H1 (cell line): ENCODE measurements at regions not wholly inside any gene's neighbourhood (a gene's known extent, or its start where the extent isn't known, plus 50 kb on each side); places are given as distances from the start of the nearest gene placed in this dataset.

Experiments used
- CTCF ChIA-PET: fragments of 300-600 bp; sonication (Branson Sonifier 250); formaldehyde crosslinking; loops from one replicate; lab custom pipeline; 2021; ENCODE audit not compliant: partially characterized antibody; lab: Charles Lee
- POLR2A ChIA-PET: fragments of 300-600 bp; sonication (Branson Sonifier 250); formaldehyde crosslinking; loops from one replicate; lab custom pipeline; 2021; ENCODE audit warnings: inconsistent platforms; ENCODE audit not compliant: partially characterized antibody; lab: Charles Lee
- DNase-seq, 2 experiments: peaks; one replicate each; pipeline versions ENCODE4 v3.0.0 to v3.0.0-alpha.2; 2010 to 2022; ENCODE audit warnings: low spot score in 2 of 2, low read depth in 1 of 2, mixed read lengths in 1 of 2
- FAIRE-seq: peaks from 2 replicates; lab custom pipeline; 2011; peaks lifted over from hg19 to GRCh38; lab: Jason Lieb, UNC
- H2AFZ ChIP-seq: 2 replicates; pipeline ENCODE4 v1.8.1; 2012; ENCODE audit warnings: low read length, inconsistent platforms
- H2AK5ac ChIP-seq: 2 replicates; pipeline ENCODE4 v1.6.1; 2013; ENCODE audit warnings: low read depth, low read length
- H2BK120ac ChIP-seq: replicated peaks from 2 replicates; pipeline ENCODE3; 2013; ENCODE audit warnings: low read depth, low read length, inconsistent platforms
- H2BK12ac ChIP-seq: 2 replicates; pipeline ENCODE4 v1.6.1; 2013; ENCODE audit warnings: low read depth, low read length
- H2BK15ac ChIP-seq: 2 replicates; pipeline ENCODE4 v1.6.1; 2013; ENCODE audit warnings: low read length
- H2BK20ac ChIP-seq: 2 replicates; pipeline ENCODE4 v1.6.1; 2013; ENCODE audit warnings: low read length
- H2BK5ac ChIP-seq: 2 replicates; pipeline ENCODE4 v1.6.1; 2013; ENCODE audit warnings: low read depth, low read length
- H3K14ac ChIP-seq: 2 replicates; pipeline ENCODE4 v1.6.1; 2013; ENCODE audit warnings: inconsistent platforms; ENCODE audit not compliant: insufficient read length
- H3K18ac ChIP-seq: 2 replicates; pipeline ENCODE4 v1.6.1; 2013; ENCODE audit warnings: low read length; ENCODE audit errors: extremely low read depth
- H3K23ac ChIP-seq: 2 replicates; pipeline ENCODE4 v1.6.1; 2013; ENCODE audit warnings: inconsistent platforms; ENCODE audit not compliant: insufficient read length
- H3K23me2 ChIP-seq: 2 replicates; pipeline ENCODE4 v1.6.1; 2013; ENCODE audit warnings: low read depth, low read length
- H3K27ac ChIP-seq: 2 replicates; pipeline ENCODE4 v1.6.1; 2011; ENCODE audit warnings: low read depth, low read length, inconsistent platforms
- H3K27me3 ChIP-seq, 4 experiments: replicated peaks in 1 of 4; 1 replicate in 1 of 4; 2 replicates in 3 of 4; pipeline versions ENCODE4 v1.6.1 to v1.8.1; 2011 to 2013; ENCODE audit warnings: low read length in 3 of 4, mild to moderate bottlenecking in 3 of 4, inconsistent platforms in 2 of 4, mixed read lengths in 2 of 4, moderate library complexity in 1 of 4; ENCODE audit not compliant: control insufficient read depth in 3 of 4, insufficient read depth in 3 of 4; ENCODE audit errors: extremely low read depth in 1 of 4
- H3K36me3 ChIP-seq, 4 experiments: 2 replicates each; pipeline versions ENCODE4 v1.6.1 to v1.8.1; 2011 to 2013; ENCODE audit warnings: mild to moderate bottlenecking in 4 of 4, low read length in 3 of 4, moderate library complexity in 2 of 4, control low read depth in 1 of 4, inconsistent platforms in 1 of 4; ENCODE audit not compliant: insufficient read depth in 4 of 4, control insufficient read depth in 2 of 4
- H3K4ac ChIP-seq: replicated peaks from 2 replicates; pipeline ENCODE3; 2013; ENCODE audit warnings: low read length, low read depth, mixed read lengths, inconsistent platforms; ENCODE audit not compliant: insufficient read length
- H3K4me1 ChIP-seq, 4 experiments: replicated peaks in 1 of 4; 1 replicate in 1 of 4; 2 replicates in 3 of 4; pipeline versions ENCODE4 v1.6.1 to v1.8.1; 2011 to 2013; ENCODE audit warnings: low read length in 3 of 4, inconsistent platforms in 2 of 4, mixed read lengths in 1 of 4; ENCODE audit not compliant: insufficient read depth in 4 of 4, control insufficient read depth in 3 of 4
- H3K4me2 ChIP-seq, 2 experiments: 2 replicates each; pipeline versions ENCODE4 v1.6.1 to v1.8.1; 2011 to 2013; ENCODE audit warnings: low read depth in 2 of 2, low read length in 2 of 2, control low read depth in 1 of 2, inconsistent platforms in 1 of 2, mild to moderate bottlenecking in 1 of 2; ENCODE audit not compliant: insufficient read depth in 1 of 2
- H3K4me3 ChIP-seq, 4 experiments: fragments of 200-600, 300-600 bp in 1 of 4; sonication (generic), shearing (Covaris generic), sonication (Bioruptor Twin) in 1 of 4; 2 replicates each; pipeline versions ENCODE4 v1.5.1 to v1.8.1; 2011 to 2016; ENCODE audit warnings: low read length in 4 of 4, low read depth in 3 of 4, control low read depth in 2 of 4, inconsistent platforms in 2 of 4, mild to moderate bottlenecking in 2 of 4, mixed read lengths in 1 of 4, moderate library complexity in 1 of 4; ENCODE audit not compliant: insufficient read depth in 2 of 4; ENCODE audit errors: extremely low read depth in 1 of 4
- H3K56ac ChIP-seq: replicated peaks from 2 replicates; pipeline ENCODE3; 2013; ENCODE audit warnings: low read depth, mild to moderate bottlenecking, mixed read lengths, low read length, inconsistent platforms; ENCODE audit not compliant: insufficient read length
- H3K79me1 ChIP-seq: 2 replicates; pipeline ENCODE4 v1.6.1; 2013; ENCODE audit warnings: low read depth, low read length, control low read depth
- H3K79me2 ChIP-seq, 2 experiments: 2 replicates each; pipeline versions ENCODE4 v1.6.1 to v1.8.1; 2012 to 2013; ENCODE audit warnings: low read length in 2 of 2, mild to moderate bottlenecking in 2 of 2, inconsistent platforms in 1 of 2; ENCODE audit not compliant: insufficient read depth in 2 of 2, control insufficient read depth in 1 of 2
- H3K9ac ChIP-seq, 4 experiments: replicated peaks in 1 of 4; 1 replicate in 1 of 4; 2 replicates in 3 of 4; pipeline versions ENCODE4 v1.6.1 to v1.8.1; 2011 to 2013; ENCODE audit warnings: low read depth in 3 of 4, low read length in 3 of 4, control low read depth in 2 of 4, mild to moderate bottlenecking in 2 of 4, moderate library complexity in 2 of 4, inconsistent platforms in 1 of 4; ENCODE audit errors: extremely low read depth in 1 of 4
- H3K9me3 ChIP-seq, 2 experiments: 2 replicates each; pipeline versions ENCODE4 v1.6.1 to v1.8.1; 2012 to 2013; ENCODE audit warnings: mild to moderate bottlenecking in 2 of 2, moderate library complexity in 2 of 2, control low read depth in 1 of 2, inconsistent platforms in 1 of 2, low read depth in 1 of 2, low read length in 1 of 2, mixed read lengths in 1 of 2; ENCODE audit not compliant: insufficient read depth in 2 of 2
- H4K20me1 ChIP-seq, 2 experiments: replicated peaks in 1 of 2; 2 replicates each; pipeline versions ENCODE3 to v1.8.1; 2011 to 2013; ENCODE audit warnings: inconsistent platforms in 2 of 2, low read length in 2 of 2, mild to moderate bottlenecking in 1 of 2; ENCODE audit not compliant: insufficient read depth in 2 of 2, control insufficient read depth in 1 of 2
- H4K5ac ChIP-seq: 2 replicates; pipeline ENCODE4 v1.6.1; 2013; ENCODE audit warnings: low read length, low read depth, mixed read lengths, inconsistent platforms; ENCODE audit not compliant: insufficient read length
- H4K8ac ChIP-seq: 2 replicates; pipeline ENCODE4 v1.8.0; 2013; ENCODE audit warnings: mild to moderate bottlenecking, moderate library complexity, low read length, inconsistent platforms; ENCODE audit not compliant: insufficient read depth; ENCODE audit errors: extremely low read depth
- H4K91ac ChIP-seq: replicated peaks from 2 replicates; pipeline ENCODE3; 2013; ENCODE audit warnings: low read length, mixed read lengths, inconsistent platforms; ENCODE audit not compliant: insufficient read length
- BCL11A ChIP-seq, 2 experiments: IDR thresholded peaks; one replicate each; pipeline ENCODE4 v1.6.1; 2011; ENCODE audit warnings: low read depth in 2 of 2, low read length in 2 of 2, mild to moderate bottlenecking in 2 of 2
- HDAC2 ChIP-seq, 2 experiments: fragments of 300-600 bp in 1 of 2; sonication (generic) in 1 of 2; IDR thresholded peaks; 2 replicates each; pipeline ENCODE4 v1.6.1; 2011 to 2012; ENCODE audit warnings: low read depth in 2 of 2, low read length in 2 of 2, mild to moderate bottlenecking in 2 of 2, moderate library complexity in 2 of 2, borderline replicate concordance in 1 of 2, inconsistent platforms in 1 of 2
- JUND ChIP-seq: IDR thresholded peaks from 2 replicates; pipeline ENCODE4 v1.6.1; 2011; ENCODE audit warnings: mild to moderate bottlenecking, improper control_type of control experiment, low read length
- NANOG ChIP-seq: IDR thresholded peaks from 2 replicates; pipeline ENCODE4 v1.6.1; 2011; ENCODE audit warnings: low read length, low read depth, mild to moderate bottlenecking, inconsistent platforms; ENCODE audit not compliant: insufficient read depth, poor library complexity, severe bottlenecking
- SAP30 ChIP-seq: fragments of 300-600 bp; sonication (generic); IDR thresholded peaks from 2 replicates; pipeline ENCODE4 v1.7.1; 2012; ENCODE audit warnings: low read length, moderate library complexity, mild to moderate bottlenecking, inconsistent platforms; ENCODE audit not compliant: insufficient read depth, insufficient replicate concordance
- SP1 ChIP-seq: IDR thresholded peaks from 2 replicates; pipeline ENCODE4 v1.6.1; 2011; ENCODE audit warnings: low read depth, low read length
- SP4 ChIP-seq: IDR thresholded peaks from 2 replicates; pipeline ENCODE4 v1.6.1; 2012; ENCODE audit warnings: low read length, inconsistent platforms
- WGBS, 2 experiments: shearing (Covaris generic) in 1 of 2; methylation state at CpG; one replicate each; pipeline versions ENCODE4 v1.1.6 to v1.1.7; 2013 to 2015; ENCODE audit warnings: low lambda C conversion rate in 2 of 2, mixed read lengths in 2 of 2, inconsistent platforms in 1 of 2, low coverage in 1 of 2, missing lambda C conversion rate in 1 of 2; ENCODE audit not compliant: insufficient replicate concordance in 2 of 2, insufficient coverage in 1 of 2, insufficient read length in 1 of 2; ENCODE audit errors: extremely low coverage in 1 of 2, missing lambda C conversion rate in 1 of 2; 5-methylcytosine and 5-hydroxymethylcytosine counted together

- no peak overlapping the region; the same call in 1 of the 2 replicates for H2AK5ac ChIP-seq
- H3K4me3 ChIP-seq = no peak overlapping the region
- H3K14ac ChIP-seq = no peak overlapping the region
- peak overlapping the region; percentile 93; the same call in 1 of the 2 replicates for H2BK15ac ChIP-seq
- H3K4me1 ChIP-seq = peaks cover 0 to 7% (median 3%) of the 10 kb centered on the region in 4 experiments; a peak in 5 of 7 replicates
- no peaks in the 10 kb centered on the region for H3K23me2 ChIP-seq
- no peak overlapping the region for H3K9ac ChIP-seq
- H2BK20ac ChIP-seq = no peak overlapping the region
- peak overlapping the region; percentile 48; the same call in 1 of the 2 replicates for H3K18ac ChIP-seq
- H3K27me3 ChIP-seq = no peaks in the 10 kb centered on the region
- FAIRE-seq = no peak
- H3K36me3 ChIP-seq = no peaks in the 10 kb centered on the region
- no peaks in the 10 kb centered on the region for H4K20me1 ChIP-seq
- no peak overlapping the region for H3K23ac ChIP-seq
- H3K4me2 ChIP-seq = no peak overlapping the region
- TF ChIP-seq SP1 (no peak), SP4 (no peak), JUND (no peak), NANOG (no peak), SAP30 (no peak), HDAC2 (IDR thresholded peaks at IDR 0.05; ENCODE audit: borderline replicate concordance in 1 of 2, low read depth in 2 of 2, low read length in 2 of 2) (no peak), BCL11A (IDR thresholded peaks at IDR 0.05; ENCODE audit: low read depth in 2 of 2, low read length in 2 of 2) (no peak)
- H4K8ac ChIP-seq = no peak overlapping the region
- H3K79me2 ChIP-seq = no peaks in the 10 kb centered on the region
- H2BK5ac ChIP-seq = no peak overlapping the region
- POLR2A ChIA-PET = interaction anchor here (1.0 kb wide), 1 partner anchor 20 kb away, joined by 4 read pairs; no protein-coding TSS in a partner anchor
- H2AFZ ChIP-seq = 0 out of 2 replicates have a peak overlapping the region, but pooled peaks have one; percentile 0
- no peak overlapping the region for H3K4ac ChIP-seq
- H4K5ac ChIP-seq = no peak overlapping the region
- H3K79me1 ChIP-seq = no peaks in the 10 kb centered on the region
- no peak overlapping the region for H2BK120ac ChIP-seq
- H3K27ac ChIP-seq = no peak overlapping the region
- CTCF ChIA-PET = interaction anchor here (1.2 kb wide), 1 partner anchor 9 kb away, joined by 3 read pairs; no protein-coding TSS in a partner anchor
- peak overlapping the region; percentile 60; the same call in 1 of the 2 replicates for H2BK12ac ChIP-seq
- H4K91ac ChIP-seq = no peak overlapping the region
- WGBS, 2 experiments = 92% methylated on average over 7 of the region's 7 CpGs; no CpG with 5 or more reads in 1 of the 2 experiments
- no peak for DNase-seq
- H3K56ac ChIP-seq = no peak overlapping the region
- no peaks in the 10 kb centered on the region for H3K9me3 ChIP-seq
These were observed 62.0 kb upstream of the HRH2 start for GRCh38 chr5:175595905-175596304.
